Activated T-helper 1 cell treated with anti-CD3 and anti-CD28 coated beads, Interleukin-12 subunit alpha, Interleukin-12 subunit beta, Interleukin-2, Interleukin-4 antibody, amounts not matched to agents 30 ng/mL and 10 ng/mL and 1 ng/mL, durations not matched to agents 14 hours and 24 hours and 36 hours (primary cell): ENCODE measurements at regions not wholly inside any gene's neighbourhood (a gene's known extent, or its start where the extent isn't known, plus 50 kb on each side); places are given as distances from the start of the nearest gene placed in this dataset.
"Not testable (repeated sequence)": the region's sequence is repeated elsewhere in the genome, so short reads cannot be mapped to it uniquely, and the experiment has no call there.

Experiments
- DNase-seq: peaks from one replicate; pipeline ENCODE4 v3.0.0; 2021; ENCODE audit warnings: low spot score
- H3K27ac Mint-ChIP-seq: one replicate; pipeline ENCODE4 v1.8.0; 2021; ENCODE audit warnings: mild to moderate bottlenecking, mixed read lengths
- H3K27me3 Mint-ChIP-seq: one replicate; pipeline ENCODE4 v1.8.0; 2022; ENCODE audit warnings: mild to moderate bottlenecking, moderate library complexity, mixed read lengths; ENCODE audit not compliant: insufficient read depth
- H3K36me3 Mint-ChIP-seq: one replicate; pipeline ENCODE4 v1.8.0; 2021; ENCODE audit warnings: low read depth, mixed read lengths
- H3K4me1 Mint-ChIP-seq: one replicate; pipeline ENCODE4 v1.8.0; 2021; ENCODE audit warnings: low read depth, mixed read lengths
- H3K4me3 Mint-ChIP-seq: one replicate; pipeline ENCODE4 v1.8.0; 2021; ENCODE audit warnings: mild to moderate bottlenecking, moderate library complexity, mixed read lengths
- H3K9me3 Mint-ChIP-seq: one replicate; pipeline ENCODE4 v1.8.0; 2021; ENCODE audit warnings: mixed read lengths
- intact Hi-C: fragments of 100-400 bp; cut with micrococcal nuclease; formaldehyde crosslinking; loops from one replicate; pipeline ENCODE4 v1.15.1; 2024

DNA sequence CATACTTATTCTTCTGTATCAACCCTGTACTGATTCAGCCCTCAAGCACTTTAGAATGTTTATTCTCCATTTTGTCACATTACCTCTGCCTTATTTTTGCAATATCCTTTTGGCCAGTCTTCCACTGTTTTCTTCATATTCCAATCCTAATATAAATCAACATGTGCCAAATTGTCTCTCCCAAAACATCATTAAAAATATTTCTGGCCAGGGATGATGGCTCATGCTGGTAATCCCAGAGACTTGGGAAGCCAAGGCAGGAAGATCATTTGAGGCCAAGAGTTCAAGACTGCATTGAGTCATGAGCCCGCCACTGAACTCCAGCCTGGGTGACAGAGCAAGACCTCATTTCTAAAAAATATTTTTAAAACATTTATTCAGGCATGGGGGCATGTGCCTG lies 641.4 kb upstream of the CBLB start:
- Mint-ChIP-seq H3K36me3 (no peaks in the 10 kb centered on the region), H3K4me1 (peaks cover 7% of the 10 kb centered on the region), H3K9me3 (peaks cover 4% of the 10 kb centered on the region), H3K27ac (no peak overlapping the region), H3K4me3 (no peak overlapping the region), H3K27me3 (no peaks in the 10 kb centered on the region)
- intact Hi-C loops, result no loop called here
- no peak for DNase-seq

DNA sequence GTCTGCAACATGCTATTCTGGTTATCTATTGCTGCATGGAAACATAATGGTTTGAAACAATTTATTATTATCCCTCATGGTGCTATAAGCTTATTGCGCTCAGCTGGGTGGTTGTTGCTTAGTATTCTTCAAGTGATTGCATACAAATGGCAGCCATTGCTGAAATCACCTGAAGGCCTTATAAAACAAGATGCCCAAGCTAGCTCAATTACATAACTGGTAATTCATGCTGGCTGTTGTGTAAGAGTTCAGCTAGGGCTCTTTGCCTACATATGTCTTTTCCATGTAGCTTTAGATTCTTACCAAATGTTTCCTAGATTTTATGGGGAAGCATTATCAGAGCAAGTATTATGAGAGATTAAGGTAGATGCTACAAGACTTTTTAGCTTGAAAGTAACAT lies 644.0 kb upstream of the CBLB start:
- H3K27me3 Mint-ChIP-seq, result no peaks in the 10 kb centered on the region
- no peak overlapping the region for H3K27ac Mint-ChIP-seq
- no peaks in the 10 kb centered on the region for H3K36me3 Mint-ChIP-seq
- no peak for DNase-seq
- no peaks in the 10 kb centered on the region for H3K4me1 Mint-ChIP-seq
- intact Hi-C loops, result no loop called here
- H3K9me3 Mint-ChIP-seq, result peaks cover 8% of the 10 kb centered on the region
- H3K4me3 Mint-ChIP-seq, result no peak overlapping the region

GRCh38 chr3:106514431-106514830 lies 645.6 kb upstream of the CBLB start:
- Mint-ChIP-seq H3K4me1 (no peaks in the 10 kb centered on the region), H3K4me3 (no peak overlapping the region), H3K36me3 (no peaks in the 10 kb centered on the region), H3K27ac (no peak overlapping the region), H3K27me3 (no peaks in the 10 kb centered on the region), H3K9me3 (peaks cover 8% of the 10 kb centered on the region)
- intact Hi-C loops, result no loop called here
- no peak for DNase-seq

DNA sequence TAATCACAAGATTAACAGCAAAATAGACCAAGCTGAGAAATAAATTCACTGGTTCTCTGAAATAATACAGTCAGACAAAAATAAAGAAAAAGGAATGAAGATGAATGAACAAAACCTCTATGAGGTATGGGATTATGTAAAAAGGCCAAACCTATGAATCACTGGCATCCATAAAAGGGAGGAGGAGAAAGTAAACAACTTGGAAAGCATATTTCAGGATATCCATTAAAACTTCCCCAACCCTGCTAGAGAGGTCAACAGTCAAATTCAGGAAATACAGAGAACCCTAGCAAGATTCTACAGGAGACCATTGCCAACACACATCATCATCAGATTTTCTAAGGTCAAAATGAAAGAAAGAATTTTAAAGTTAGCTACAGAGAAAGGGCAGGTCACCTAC lies 649.7 kb upstream of the CBLB start:
- Mint-ChIP-seq H3K4me3 (no peak overlapping the region), H3K27ac (no peak overlapping the region), H3K27me3 (no peaks in the 10 kb centered on the region), H3K9me3 (peaks cover 12% of the 10 kb centered on the region), H3K36me3 (no peaks in the 10 kb centered on the region), H3K4me1 (no peaks in the 10 kb centered on the region)
- DNase-seq, result no peak
- intact Hi-C loops, result no loop called here

DNA sequence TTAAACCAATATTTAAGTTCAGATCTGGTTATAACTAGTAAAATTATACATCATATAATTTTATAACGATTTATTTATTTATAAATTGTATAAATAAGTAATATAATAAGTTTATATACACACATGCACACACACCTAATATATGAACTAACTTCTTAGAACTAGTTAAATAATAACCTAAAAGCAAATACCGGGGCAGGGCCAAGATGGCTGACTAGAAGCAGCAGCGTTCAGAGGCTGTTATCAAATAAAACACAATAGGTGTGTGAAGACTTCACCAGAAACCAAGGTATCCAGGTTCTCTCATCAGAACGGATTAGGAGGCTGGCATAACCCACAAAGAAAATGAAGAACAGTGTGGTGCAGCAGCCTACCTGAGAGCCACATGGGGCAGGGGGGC lies 653.6 kb upstream of the CBLB start:
- Mint-ChIP-seq H3K27ac (no peak overlapping the region), H3K4me1 (peaks cover 14% of the 10 kb centered on the region), H3K4me3 (no peak overlapping the region), H3K27me3 (no peaks in the 10 kb centered on the region), H3K9me3 (peaks cover 26% of the 10 kb centered on the region), H3K36me3 (peaks cover 2% of the 10 kb centered on the region)
- intact Hi-C loops, result no loop called here
- DNase-seq, result no peak

- H3K36me3 Mint-ChIP-seq, result peaks cover 4% of the 10 kb centered on the region
- no peak overlapping the region for H3K4me3 Mint-ChIP-seq
- H3K4me1 Mint-ChIP-seq, result peaks cover 39% of the 10 kb centered on the region
- peaks cover 56% of the 10 kb centered on the region for H3K9me3 Mint-ChIP-seq
- no peaks in the 10 kb centered on the region for H3K27me3 Mint-ChIP-seq
- intact Hi-C loops, result loop anchor here (1.0 to 2.0 kb wide), 5 partner anchors 55 to 352 kb away; no protein-coding TSS in a partner anchor
- DNase-seq, result no peak
- peak overlapping the region; percentile 22 for H3K27ac Mint-ChIP-seq
Observed at GRCh38 chr3:106528932-106529331, 660.1 kb upstream of the CBLB start.

GRCh38 chr3:106529738-106530137 lies 660.9 kb upstream of the CBLB start:
- peaks cover 47% of the 10 kb centered on the region for H3K4me1 Mint-ChIP-seq
- H3K9me3 Mint-ChIP-seq, result peaks cover 56% of the 10 kb centered on the region
- H3K27me3 Mint-ChIP-seq, result no peaks in the 10 kb centered on the region
- DNase-seq, result no peak
- intact Hi-C loops, result loop anchor here (1.0 to 10.0 kb wide), 7 partner anchors 55 to 853 kb away; no protein-coding TSS in a partner anchor
- no peak overlapping the region for H3K27ac Mint-ChIP-seq
- H3K36me3 Mint-ChIP-seq, result peaks cover 8% of the 10 kb centered on the region
- H3K4me3 Mint-ChIP-seq, result no peak overlapping the region

- intact Hi-C loops, result loop anchor here (2.0 to 10.0 kb wide), 2 partner anchors 316 to 854 kb away; no protein-coding TSS in a partner anchor
- peaks cover 11% of the 10 kb centered on the region for H3K36me3 Mint-ChIP-seq
- no peak overlapping the region for H3K4me3 Mint-ChIP-seq
- peaks cover 52% of the 10 kb centered on the region for H3K4me1 Mint-ChIP-seq
- no peaks in the 10 kb centered on the region for H3K27me3 Mint-ChIP-seq
- H3K9me3 Mint-ChIP-seq, result peaks cover 59% of the 10 kb centered on the region
- DNase-seq, result no peak
- no peak overlapping the region for H3K27ac Mint-ChIP-seq
Observed at GRCh38 chr3:106530367-106530766, 661.6 kb upstream of the CBLB start.

DNA sequence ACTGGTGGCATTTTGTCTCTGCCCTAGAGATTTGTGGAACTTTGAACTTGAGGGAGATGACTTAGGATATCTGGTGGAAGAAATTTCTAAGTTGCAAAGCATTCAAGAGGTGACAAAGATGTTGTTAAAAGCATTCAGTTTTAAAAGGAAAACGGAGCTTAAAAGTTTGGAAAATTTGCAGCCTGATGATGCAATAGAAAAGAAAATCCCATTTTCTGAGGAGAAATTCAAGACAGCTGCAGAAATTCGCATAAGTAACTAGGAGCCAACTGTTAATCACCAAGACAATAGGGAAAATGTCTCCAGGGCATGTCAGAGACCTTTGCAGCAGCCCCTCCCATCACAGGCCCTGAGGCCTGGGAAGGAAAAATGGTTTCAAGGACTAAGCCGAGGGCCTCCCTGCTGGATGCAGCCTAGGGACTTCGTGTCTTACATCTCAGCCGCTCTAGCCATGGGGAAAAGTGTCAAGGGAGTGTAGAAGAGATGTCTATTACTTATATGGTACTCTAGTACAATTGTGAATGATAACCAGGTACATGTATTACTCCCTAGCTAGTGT lies 663.0 kb upstream of the CBLB start:
- not testable (repeated sequence) for DNase-seq, H3K4me3 Mint-ChIP-seq, H3K27me3 Mint-ChIP-seq, H3K27ac Mint-ChIP-seq
- Mint-ChIP-seq H3K4me1 (peaks cover 44% of the 10 kb centered on the region), H3K36me3 (peaks cover 14% of the 10 kb centered on the region), H3K9me3 (peaks cover 60% of the 10 kb centered on the region)
- intact Hi-C loops, result loop anchor here (2.0 to 10.0 kb wide), 2 partner anchors 317 to 855 kb away; no protein-coding TSS in a partner anchor

DNA sequence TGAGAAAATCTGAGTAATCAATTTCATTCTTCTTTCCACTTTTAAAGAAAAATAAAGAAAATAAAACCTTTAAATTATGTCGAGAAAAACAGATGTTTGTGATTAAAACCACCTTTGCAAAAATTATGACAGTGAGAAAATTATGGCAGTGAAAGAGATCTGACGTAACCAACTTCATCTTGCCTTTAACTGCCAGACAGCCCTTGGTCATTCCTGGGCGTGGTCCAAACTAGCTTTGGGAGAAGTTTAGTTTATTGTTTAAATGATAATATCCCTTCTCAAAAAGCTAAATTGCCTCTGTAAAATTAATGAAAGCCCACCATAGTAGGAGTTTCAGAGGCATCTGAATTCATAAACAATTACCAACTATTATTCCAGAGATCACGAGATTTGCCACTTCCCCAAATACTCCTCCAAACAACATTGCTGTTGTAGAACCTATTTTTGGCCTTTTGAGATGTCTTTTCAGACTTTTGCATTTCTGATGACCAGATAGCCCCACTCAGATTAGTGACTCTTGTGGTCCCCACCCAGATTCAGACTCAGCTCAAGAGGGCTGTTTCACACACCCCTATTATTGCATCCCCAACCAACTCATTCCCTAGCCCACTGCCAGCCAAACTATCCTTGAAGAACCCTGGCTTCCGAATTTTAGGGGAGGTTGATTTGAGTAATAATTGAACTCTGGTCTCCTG lies 664.4 kb upstream of the CBLB start:
- no peaks in the 10 kb centered on the region for H3K27me3 Mint-ChIP-seq
- DNase-seq, result no peak
- H3K4me1 Mint-ChIP-seq, result peaks cover 37% of the 10 kb centered on the region
- peaks cover 61% of the 10 kb centered on the region for H3K9me3 Mint-ChIP-seq
- H3K27ac Mint-ChIP-seq, result peak overlapping the region; percentile 72
- peaks cover 16% of the 10 kb centered on the region for H3K36me3 Mint-ChIP-seq
- H3K4me3 Mint-ChIP-seq, result no peak overlapping the region
- intact Hi-C loops, result loop anchor here (10.0 kb wide), 1 partner anchor 318 kb away; no protein-coding TSS in a partner anchor

GRCh38 chr3:106533788-106534160 lies 665.0 kb upstream of the CBLB start:
- H3K36me3 Mint-ChIP-seq, result peaks cover 19% of the 10 kb centered on the region
- H3K4me3 Mint-ChIP-seq, result no peak overlapping the region
- H3K27me3 Mint-ChIP-seq, result no peaks in the 10 kb centered on the region
- H3K9me3 Mint-ChIP-seq, result peaks cover 62% of the 10 kb centered on the region
- H3K27ac Mint-ChIP-seq, result peak overlapping the region; percentile 72
- H3K4me1 Mint-ChIP-seq, result peaks cover 32% of the 10 kb centered on the region
- DNase-seq, result no peak
- intact Hi-C loops, result loop anchor here (1.0 to 10.0 kb wide), 2 partner anchors 59 to 319 kb away; no protein-coding TSS in a partner anchor

DNA sequence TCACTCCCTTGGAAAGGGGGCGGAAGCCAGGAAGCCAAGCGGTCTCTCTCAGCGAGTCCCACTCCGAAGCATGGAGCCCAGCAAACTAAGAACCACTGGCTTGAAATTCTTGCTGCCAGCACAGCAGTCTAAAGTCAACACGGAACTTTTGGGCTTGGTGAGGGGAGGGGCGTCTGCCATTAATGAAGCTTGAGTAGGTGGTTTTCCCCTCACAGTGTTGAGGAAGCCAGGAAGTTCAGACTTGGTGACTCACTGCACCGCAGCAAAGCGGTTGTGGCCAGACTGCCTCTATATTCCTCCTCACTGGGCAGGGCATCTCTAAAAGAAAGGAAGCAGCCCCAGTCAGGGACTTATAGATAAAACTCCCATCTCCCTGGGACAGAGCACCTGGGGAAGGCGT lies 665.4 kb upstream of the CBLB start:
- Mint-ChIP-seq H3K36me3 (peaks cover 20% of the 10 kb centered on the region), H3K27me3 (no peaks in the 10 kb centered on the region), H3K9me3 (peaks cover 62% of the 10 kb centered on the region), H3K4me1 (peaks cover 28% of the 10 kb centered on the region), H3K4me3 (no peak overlapping the region), H3K27ac (peak overlapping the region; percentile 72)
- intact Hi-C loops, result loop anchor here (1.0 to 10.0 kb wide), 2 partner anchors 60 to 319 kb away; no protein-coding TSS in a partner anchor
- DNase-seq, result peak; percentile 40

GRCh38 chr3:106540743-106541142 lies 671.9 kb upstream of the CBLB start:
- H3K36me3 Mint-ChIP-seq, result peaks cover 11% of the 10 kb centered on the region
- no peak overlapping the region for H3K4me3 Mint-ChIP-seq
- H3K4me1 Mint-ChIP-seq, result no peaks in the 10 kb centered on the region
- no peak for DNase-seq
- intact Hi-C loops, result no loop called here
- no peaks in the 10 kb centered on the region for H3K27me3 Mint-ChIP-seq
- H3K27ac Mint-ChIP-seq, result no peak overlapping the region
- peaks cover 48% of the 10 kb centered on the region for H3K9me3 Mint-ChIP-seq
